Non-pigmented ciliary epithelial cell (primary cell): ENCODE measurements at regions not wholly inside any gene's neighbourhood (a gene's known extent, or its start where the extent isn't known, plus 50 kb on each side); places are given as distances from the start of the nearest gene placed in this dataset.
"Not testable (repeated sequence)": the region's sequence is repeated elsewhere in the genome, so short reads cannot be mapped to it uniquely, and the experiment has no call there.

Experiments used
- DNase-seq: peaks from one replicate; pipeline ENCODE4 v3.0.0-alpha.2; 2010; ENCODE audit warnings: low read depth

- no peak for DNase-seq
These were observed 301.8 kb upstream of the MGMT start for GRCh38 chr10:129165076-129165720.

GRCh38 chr10:129165770-129166169 lies 301.3 kb upstream of the MGMT start:
- DNase-seq: no peak

- no peak for DNase-seq
These were observed 298.4 kb upstream of the MGMT start for GRCh38 chr10:129168660-129169059.

GRCh38 chr10:129169115-129169514 lies 297.9 kb upstream of the MGMT start:
- no peak for DNase-seq

GRCh38 chr10:129170812-129171211 lies 296.2 kb upstream of the MGMT start:
- no peak for DNase-seq

- no peak for DNase-seq
These were observed 295.2 kb upstream of the MGMT start for GRCh38 chr10:129171812-129172211.

- DNase-seq: no peak
These were observed 292.6 kb upstream of the MGMT start for GRCh38 chr10:129174232-129175014.

GRCh38 chr10:129179245-129179971 lies 287.6 kb upstream of the MGMT start:
- DNase-seq: no peak

GRCh38 chr10:129179972-129180678 lies 286.9 kb upstream of the MGMT start:
- DNase-seq: no peak

GRCh38 chr10:129184196-129184595 lies 282.8 kb upstream of the MGMT start:
- DNase-seq: no peak

GRCh38 chr10:129187331-129187730 lies 279.7 kb upstream of the MGMT start:
- DNase-seq: no peak

- DNase-seq: no peak
These were observed 275.2 kb upstream of the MGMT start for GRCh38 chr10:129191797-129192196.

- DNase-seq: no peak
These were observed 274.5 kb upstream of the MGMT start for GRCh38 chr10:129192344-129193128.

- DNase-seq: no peak
These were observed 273.9 kb upstream of the MGMT start for GRCh38 chr10:129193148-129193547.

- no peak for DNase-seq
These were observed 272.7 kb upstream of the MGMT start for GRCh38 chr10:129194181-129194870.

- no peak for DNase-seq
These were observed 267.2 kb upstream of the MGMT start for GRCh38 chr10:129199826-129200225.

- no peak for DNase-seq
These were observed 263.2 kb upstream of the MGMT start for GRCh38 chr10:129203819-129204218.

- DNase-seq: no peak
These were observed 259.7 kb upstream of the MGMT start for GRCh38 chr10:129207297-129207696.

GRCh38 chr10:129210876-129211275 lies 256.2 kb upstream of the MGMT start:
- DNase-seq: no peak

- no peak for DNase-seq
These were observed 253.8 kb upstream of the MGMT start for GRCh38 chr10:129213256-129213655.

- DNase-seq: not testable (repeated sequence)
These were observed 253.0 kb upstream of the MGMT start for GRCh38 chr10:129213996-129214395.
